NCI-H2196 treated with DMSO at 0.1 percent for 48 hours (cell line): ENCODE measurements at regions not wholly inside any gene's neighbourhood (a gene's known extent, or its start where the extent isn't known, plus 50 kb on each side); places are given as distances from the start of the nearest gene placed in this dataset.
A peak's percentile ranks its signal among the peaks of the same experiment; 100 is the strongest.
"Not testable (repeated sequence)": the region's sequence is repeated elsewhere in the genome, so short reads cannot be mapped to it uniquely, and the experiment has no call there.

Source experiments
- DNase-seq: peaks from one replicate; lab custom pipeline; 2025; ENCODE audit not compliant: unreplicated experiment; lab: John Stamatoyannopoulos, UW

- DNase-seq, result no peak
These were observed 220.9 kb downstream of the BUB3 start for GRCh38 chr10:123375097-123375496.

- no peak for DNase-seq
These were observed 221.5 kb downstream of the BUB3 start for GRCh38 chr10:123375738-123376137.

- no peak for DNase-seq
These were observed 223.7 kb downstream of the BUB3 start for GRCh38 chr10:123377883-123378282.

- no peak for DNase-seq
These were observed 224.1 kb downstream of the BUB3 start for GRCh38 chr10:123378302-123378701.

- no peak for DNase-seq
These were observed 225.0 kb downstream of the BUB3 start for GRCh38 chr10:123379156-123379555.

GRCh38 chr10:123380491-123381085 lies 226.4 kb downstream of the BUB3 start:
- peak; percentile 6 for DNase-seq

- no peak for DNase-seq
These were observed 227.0 kb downstream of the BUB3 start for GRCh38 chr10:123381224-123381623.

- no peak for DNase-seq
These were observed 228.3 kb downstream of the BUB3 start for GRCh38 chr10:123382491-123382890.

- DNase-seq, result no peak
These were observed 231.4 kb downstream of the BUB3 start for GRCh38 chr10:123385508-123386080.

GRCh38 chr10:123389520-123389919 lies 235.3 kb downstream of the BUB3 start:
- no peak for DNase-seq

- no peak for DNase-seq
These were observed 236.1 kb downstream of the BUB3 start for GRCh38 chr10:123390332-123390731.

GRCh38 chr10:123390874-123391273 lies 236.7 kb downstream of the BUB3 start:
- DNase-seq, result no peak

- no peak for DNase-seq
These were observed 237.2 kb downstream of the BUB3 start for GRCh38 chr10:123391275-123392028.

- no peak for DNase-seq
These were observed 238.2 kb downstream of the BUB3 start for GRCh38 chr10:123392182-123392963.

GRCh38 chr10:123393170-123393569 lies 239.0 kb downstream of the BUB3 start:
- DNase-seq, result no peak

- DNase-seq, result no peak
These were observed 240.2 kb downstream of the BUB3 start for GRCh38 chr10:123394382-123394781.

GRCh38 chr10:123395234-123395633 lies 241.0 kb downstream of the BUB3 start:
- DNase-seq, result not testable (repeated sequence)

- no peak for DNase-seq
These were observed 241.7 kb downstream of the BUB3 start for GRCh38 chr10:123395906-123396305.

- no peak for DNase-seq
These were observed 244.0 kb downstream of the BUB3 start for GRCh38 chr10:123398180-123398591.

- no peak for DNase-seq
These were observed 244.6 kb downstream of the BUB3 start for GRCh38 chr10:123398756-123399155.

GRCh38 chr10:123399276-123399839 lies 245.2 kb downstream of the BUB3 start:
- no peak for DNase-seq
